ENCODE measurements at regions not wholly inside any gene's neighbourhood (a gene's known extent, or its start where the extent isn't known, plus 50 kb on each side); places are given as distances from the start of the nearest gene placed in this dataset.

DNA sequence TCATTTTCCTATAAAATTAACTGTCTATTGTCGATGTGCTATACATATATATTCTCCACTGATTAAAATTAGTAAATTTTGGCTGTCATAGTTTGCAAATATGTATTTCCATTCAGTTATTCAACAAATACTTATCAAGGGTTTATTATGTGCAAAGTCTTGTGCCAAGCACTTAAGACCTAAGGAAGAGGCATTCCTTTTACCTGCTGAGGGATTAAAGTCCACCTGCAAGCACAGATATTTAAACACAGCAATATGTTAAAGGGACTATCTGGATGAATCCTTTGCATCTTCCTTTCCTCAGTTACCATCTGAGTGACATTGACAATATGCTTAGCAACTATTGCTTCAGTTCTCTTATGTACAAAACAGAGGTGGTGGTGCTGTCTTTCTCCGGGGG, 89.3 kb downstream of the LIG4 start:
- Histone ChIP-seq H3K9me3 (ENCODE audit: control insufficient read depth in 2 of 2, low read length in 2 of 2) (no peaks in the 10 kb centered on the region), H3K27ac (ENCODE audit: insufficient read depth, low read length, poor library complexity, severe bottlenecking) (no peak overlapping the region), H3K36me3 (ENCODE audit: control insufficient read depth, insufficient read depth, low read length) (no peaks in the 10 kb centered on the region), H3K4me1 (ENCODE audit: control insufficient read depth, insufficient read depth, low read length, poor library complexity, severe bottlenecking) (no peaks in the 10 kb centered on the region), H3K4me3 (ENCODE audit: low read depth, low read length) (no peak overlapping the region), H3K27me3 (ENCODE audit: control insufficient read depth, insufficient read depth, low read length) (no peaks in the 10 kb centered on the region)
- DNase-seq, result no peak
- no peaks in the 10 kb centered on the region for H3K36me3 Mint-ChIP-seq
- H3K27ac Mint-ChIP-seq, result no peak overlapping the region
- H3K4me1 Mint-ChIP-seq, result no peaks in the 10 kb centered on the region
- H3K4me3 Mint-ChIP-seq, result no peak overlapping the region
- peaks cover 0 to 6% (median 0%) of the 10 kb centered on the region in 7 donors for H3K9me3 Mint-ChIP-seq
- no peaks in the 10 kb centered on the region for H3K27me3 Mint-ChIP-seq
- ATAC-seq (ENCODE audit: low read depth in 2 of 2), result no peak

DNA sequence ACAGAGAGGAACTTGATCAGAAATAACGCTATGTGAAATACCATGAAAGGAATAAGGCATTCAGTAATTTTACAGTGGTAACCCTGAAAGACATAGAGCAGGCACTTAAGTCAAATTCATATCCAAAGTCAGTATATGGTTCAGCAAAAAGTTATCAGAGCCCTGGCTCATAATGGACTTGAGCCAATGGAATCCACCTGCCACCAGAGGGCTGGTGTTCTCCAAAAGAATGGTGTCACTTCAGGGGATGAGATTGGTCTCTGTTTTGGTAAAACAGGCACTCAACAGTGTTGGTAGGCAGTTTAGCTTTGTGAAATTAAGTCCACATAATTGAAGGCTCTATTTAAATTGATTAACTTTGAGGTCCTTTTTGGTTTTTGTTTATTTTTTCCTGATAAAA, 93.9 kb downstream of the LIG4 start:
- H3K27me3 Mint-ChIP-seq, result no peaks in the 10 kb centered on the region
- H3K4me3 ChIP-seq (ENCODE audit: low read depth, low read length), result no peak overlapping the region
- H3K27ac ChIP-seq (ENCODE audit: insufficient read depth, low read length, poor library complexity, severe bottlenecking), result no peak overlapping the region
- H3K27ac Mint-ChIP-seq, result no peak overlapping the region
- no peak for DNase-seq
- H3K4me1 Mint-ChIP-seq, result no peaks in the 10 kb centered on the region
- H3K9me3 ChIP-seq (ENCODE audit: control insufficient read depth in 2 of 2, low read length in 2 of 2), result no peaks in the 10 kb centered on the region
- H3K27me3 ChIP-seq (ENCODE audit: control insufficient read depth, insufficient read depth, low read length), result no peaks in the 10 kb centered on the region
- no peaks in the 10 kb centered on the region for H3K36me3 Mint-ChIP-seq
- H3K4me1 ChIP-seq (ENCODE audit: control insufficient read depth, insufficient read depth, low read length, poor library complexity, severe bottlenecking), result no peaks in the 10 kb centered on the region
- H3K36me3 ChIP-seq (ENCODE audit: control insufficient read depth, insufficient read depth, low read length), result no peaks in the 10 kb centered on the region
- no peak for ATAC-seq (ENCODE audit: low read depth in 2 of 2)
- H3K4me3 Mint-ChIP-seq, result no peak overlapping the region
- peaks cover 0 to 3% (median 0%) of the 10 kb centered on the region in 7 donors for H3K9me3 Mint-ChIP-seq

DNA sequence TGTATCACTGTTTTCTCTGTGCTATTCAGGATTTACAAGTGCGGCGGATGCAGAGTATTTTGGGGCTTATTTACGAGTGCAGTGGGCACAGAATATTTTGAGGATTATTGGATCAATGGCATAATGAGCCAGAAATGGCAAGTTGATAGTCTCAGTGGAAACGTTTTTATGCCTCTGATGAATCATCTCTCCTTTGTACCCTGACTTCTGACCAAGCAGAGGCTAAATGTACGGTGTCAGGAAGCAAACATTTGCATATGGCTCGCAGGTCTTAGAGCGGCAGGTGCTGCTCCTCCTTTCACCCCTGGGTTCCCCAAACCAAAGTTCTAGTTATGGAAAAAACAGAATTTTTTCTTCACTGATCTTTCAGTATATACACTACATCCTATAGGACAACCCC, 94.5 kb downstream of the LIG4 start:
- peaks cover 0 to 3% (median 0%) of the 10 kb centered on the region in 7 donors for H3K9me3 Mint-ChIP-seq
- Histone ChIP-seq H3K27ac (ENCODE audit: insufficient read depth, low read length, poor library complexity, severe bottlenecking) (no peak overlapping the region), H3K9me3 (ENCODE audit: control insufficient read depth in 2 of 2, low read length in 2 of 2) (no peaks in the 10 kb centered on the region), H3K36me3 (ENCODE audit: control insufficient read depth, insufficient read depth, low read length) (no peaks in the 10 kb centered on the region), H3K27me3 (ENCODE audit: control insufficient read depth, insufficient read depth, low read length) (no peaks in the 10 kb centered on the region), H3K4me3 (ENCODE audit: low read depth, low read length) (no peak overlapping the region), H3K4me1 (ENCODE audit: control insufficient read depth, insufficient read depth, low read length, poor library complexity, severe bottlenecking) (no peaks in the 10 kb centered on the region)
- DNase-seq (no peak), ATAC-seq (ENCODE audit: low read depth in 2 of 2) (no peak)
- H3K4me3 Mint-ChIP-seq, result no peak overlapping the region
- no peaks in the 10 kb centered on the region for H3K27me3 Mint-ChIP-seq
- H3K36me3 Mint-ChIP-seq, result no peaks in the 10 kb centered on the region
- H3K27ac Mint-ChIP-seq, result no peak overlapping the region
- H3K4me1 Mint-ChIP-seq, result no peaks in the 10 kb centered on the region

DNA sequence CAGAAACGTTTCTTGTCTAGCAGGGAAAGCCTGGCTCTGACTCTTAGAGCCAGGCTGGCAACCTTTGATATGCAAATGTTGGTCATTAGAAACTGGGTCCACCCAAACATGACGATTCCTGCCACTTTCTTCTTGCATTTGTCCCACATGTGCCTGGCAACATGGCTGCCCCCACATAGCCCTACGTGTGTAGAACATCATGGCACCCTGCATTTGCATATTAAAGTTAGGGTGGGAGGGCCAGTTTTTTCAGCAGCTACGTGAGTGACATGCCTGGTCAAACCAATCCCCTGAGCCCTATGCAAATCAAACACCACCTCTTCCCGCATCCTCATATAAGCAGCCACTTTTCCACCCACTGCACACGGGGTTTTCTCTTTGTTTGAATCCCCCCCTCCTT, 95.0 kb downstream of the LIG4 start:
- Histone ChIP-seq H3K36me3 (ENCODE audit: control insufficient read depth, insufficient read depth, low read length) (no peaks in the 10 kb centered on the region), H3K27me3 (ENCODE audit: control insufficient read depth, insufficient read depth, low read length) (no peaks in the 10 kb centered on the region), H3K27ac (ENCODE audit: insufficient read depth, low read length, poor library complexity, severe bottlenecking) (no peak overlapping the region), H3K4me1 (ENCODE audit: control insufficient read depth, insufficient read depth, low read length, poor library complexity, severe bottlenecking) (no peaks in the 10 kb centered on the region), H3K4me3 (ENCODE audit: low read depth, low read length) (no peak overlapping the region), H3K9me3 (ENCODE audit: control insufficient read depth in 2 of 2, low read length in 2 of 2) (no peaks in the 10 kb centered on the region)
- Mint-ChIP-seq H3K9me3 (peaks cover 0 to 3% (median 0%) of the 10 kb centered on the region in 7 donors), H3K4me1 (no peaks in the 10 kb centered on the region), H3K27me3 (no peaks in the 10 kb centered on the region), H3K36me3 (no peaks in the 10 kb centered on the region), H3K27ac (no peak overlapping the region), H3K4me3 (no peak overlapping the region)
- ATAC-seq (ENCODE audit: low read depth in 2 of 2) (no peak), DNase-seq (no peak)

DNA sequence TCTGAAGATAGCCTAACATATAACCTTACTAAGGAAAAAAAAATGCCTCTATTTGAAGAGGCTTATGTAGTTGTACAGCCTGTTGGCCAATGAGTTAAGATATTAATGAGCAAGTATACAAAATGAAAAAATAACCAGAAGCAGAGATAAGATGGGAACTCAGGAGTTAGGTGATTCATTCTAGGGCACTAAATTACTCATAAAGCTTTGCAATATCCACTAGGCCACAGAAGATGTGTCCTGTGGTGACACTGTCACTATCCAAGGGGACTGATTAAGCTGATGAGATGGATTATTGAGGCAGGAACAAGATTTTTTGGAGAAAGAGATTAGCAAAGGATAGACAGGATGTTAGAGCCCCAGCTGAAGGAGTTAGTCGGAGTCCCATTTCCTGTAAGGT, 99.6 kb downstream of the LIG4 start:
- Histone ChIP-seq H3K27ac (ENCODE audit: insufficient read depth, low read length, poor library complexity, severe bottlenecking) (no peak overlapping the region), H3K4me3 (ENCODE audit: low read depth, low read length) (no peak overlapping the region), H3K36me3 (ENCODE audit: control insufficient read depth, insufficient read depth, low read length) (no peaks in the 10 kb centered on the region), H3K4me1 (ENCODE audit: control insufficient read depth, insufficient read depth, low read length, poor library complexity, severe bottlenecking) (no peaks in the 10 kb centered on the region), H3K9me3 (ENCODE audit: control insufficient read depth in 2 of 2, low read length in 2 of 2) (no peaks in the 10 kb centered on the region), H3K27me3 (ENCODE audit: control insufficient read depth, insufficient read depth, low read length) (no peaks in the 10 kb centered on the region)
- Mint-ChIP-seq H3K4me3 (no peak overlapping the region), H3K4me1 (no peaks in the 10 kb centered on the region), H3K9me3 (peaks cover 0 to 3% (median 0%) of the 10 kb centered on the region in 7 donors), H3K36me3 (no peaks in the 10 kb centered on the region), H3K27ac (no peak overlapping the region), H3K27me3 (no peaks in the 10 kb centered on the region)
- DNase-seq (no peak), ATAC-seq (ENCODE audit: low read depth in 2 of 2) (no peak)

GRCh38 chr13:108113407-108113806, 101.9 kb downstream of the LIG4 start:
- DNase-seq (no peak), ATAC-seq (ENCODE audit: low read depth in 2 of 2) (no peak)
- H3K36me3 Mint-ChIP-seq, result no peaks in the 10 kb centered on the region
- no peaks in the 10 kb centered on the region for H3K27me3 Mint-ChIP-seq
- no peak overlapping the region for H3K4me3 Mint-ChIP-seq
- no peaks in the 10 kb centered on the region for H3K4me1 ChIP-seq (ENCODE audit: control insufficient read depth, insufficient read depth, low read length, poor library complexity, severe bottlenecking)
- H3K27ac ChIP-seq (ENCODE audit: insufficient read depth, low read length, poor library complexity, severe bottlenecking), result no peak overlapping the region
- H3K27me3 ChIP-seq (ENCODE audit: control insufficient read depth, insufficient read depth, low read length), result no peaks in the 10 kb centered on the region
- H3K4me1 Mint-ChIP-seq, result no peaks in the 10 kb centered on the region
- no peak overlapping the region for H3K4me3 ChIP-seq (ENCODE audit: low read depth, low read length)
- no peaks in the 10 kb centered on the region for H3K36me3 ChIP-seq (ENCODE audit: control insufficient read depth, insufficient read depth, low read length)
- H3K9me3 ChIP-seq (ENCODE audit: control insufficient read depth in 2 of 2, low read length in 2 of 2), result no peaks in the 10 kb centered on the region
- H3K9me3 Mint-ChIP-seq, result peaks cover 0 to 3% (median 0%) of the 10 kb centered on the region in 7 donors
- H3K27ac Mint-ChIP-seq, result no peak overlapping the region

GRCh38 chr13:108104736-108105135, 110.6 kb downstream of the LIG4 start:
- Histone ChIP-seq H3K36me3 (ENCODE audit: control insufficient read depth, insufficient read depth, low read length) (no peaks in the 10 kb centered on the region), H3K4me1 (ENCODE audit: control insufficient read depth, insufficient read depth, low read length, poor library complexity, severe bottlenecking) (no peaks in the 10 kb centered on the region), H3K27me3 (ENCODE audit: control insufficient read depth, insufficient read depth, low read length) (no peaks in the 10 kb centered on the region), H3K9me3 (ENCODE audit: control insufficient read depth in 2 of 2, low read length in 2 of 2) (no peaks in the 10 kb centered on the region), H3K27ac (ENCODE audit: insufficient read depth, low read length, poor library complexity, severe bottlenecking) (no peak overlapping the region), H3K4me3 (ENCODE audit: low read depth, low read length) (no peak overlapping the region)
- no peaks in the 10 kb centered on the region for H3K36me3 Mint-ChIP-seq
- DNase-seq (no peak), ATAC-seq (ENCODE audit: low read depth in 2 of 2) (no peak)
- no peaks in the 10 kb centered on the region for H3K4me1 Mint-ChIP-seq
- H3K27me3 Mint-ChIP-seq, result no peaks in the 10 kb centered on the region
- no peak overlapping the region for H3K27ac Mint-ChIP-seq
- H3K9me3 Mint-ChIP-seq, result peaks cover 0 to 5% (median 0%) of the 10 kb centered on the region in 7 donors
- H3K4me3 Mint-ChIP-seq, result no peak overlapping the region

- Histone ChIP-seq H3K9me3 (ENCODE audit: control insufficient read depth in 2 of 2, low read length in 2 of 2) (no peaks in the 10 kb centered on the region), H3K4me3 (ENCODE audit: low read depth, low read length) (no peak overlapping the region), H3K36me3 (ENCODE audit: control insufficient read depth, insufficient read depth, low read length) (no peaks in the 10 kb centered on the region), H3K27ac (ENCODE audit: insufficient read depth, low read length, poor library complexity, severe bottlenecking) (no peak overlapping the region), H3K27me3 (ENCODE audit: control insufficient read depth, insufficient read depth, low read length) (no peaks in the 10 kb centered on the region), H3K4me1 (ENCODE audit: control insufficient read depth, insufficient read depth, low read length, poor library complexity, severe bottlenecking) (no peaks in the 10 kb centered on the region)
- H3K4me3 Mint-ChIP-seq, result no peak overlapping the region
- H3K27ac Mint-ChIP-seq, result no peak overlapping the region
- H3K27me3 Mint-ChIP-seq, result peaks cover 6% of the 10 kb centered on the region
- no peaks in the 10 kb centered on the region for H3K4me1 Mint-ChIP-seq
- H3K36me3 Mint-ChIP-seq, result no peaks in the 10 kb centered on the region
- DNase-seq, result no peak
- peaks cover 0 to 4% (median 0%) of the 10 kb centered on the region in 7 donors for H3K9me3 Mint-ChIP-seq
- ATAC-seq (ENCODE audit: low read depth in 2 of 2), result no peak
These were observed 112.6 kb downstream of the LIG4 start for GRCh38 chr13:108102771-108103170.

Data from CD4-positive, CD25-positive, alpha-beta regulatory T cell (primary cell).